HCT116 (cell line): ENCODE measurements at regions not wholly inside any gene's neighbourhood (a gene's known extent, or its start where the extent isn't known, plus 50 kb on each side); places are given as distances from the start of the nearest gene placed in this dataset.

Experiments used
- ATAC-seq: fragments of 200-7000 bp; cut with Tn5 transposase; 2 replicates; pipeline ENCODE4 v1.9.1; 2020; ENCODE audit warnings: mild to moderate bottlenecking, moderate library complexity
- BruUV-seq: library from RNA; stranded (reverse); fragments of 400-500 nt; replicated peaks from 2 replicates; lab custom pipeline; 2021; lab: Mats Ljungman, UMichigan
- CTCF ChIA-PET: fragments of 300-600 bp; sonication (Branson Sonifier 250); formaldehyde crosslinking; loops from one replicate; lab custom pipeline; 2021; ENCODE audit warnings: antibody characterized with exemption; lab: Charles Lee
- POLR2A ChIA-PET: fragments of 300-600, 350-600 bp; sonication (Branson Sonifier 250); formaldehyde crosslinking; loops from one replicate; lab custom pipeline; 2021; ENCODE audit warnings: antibody characterized with exemption; lab: Charles Lee
- RAD21 ChIA-PET, 2 experiments: fragments of 300-600 bp; sonication (Branson Sonifier 250); formaldehyde crosslinking; loops; one replicate each; lab custom pipeline; 2023; ENCODE audit warnings: low total read pairs in 2 of 2; ENCODE audit not compliant: uncharacterized antibody in 2 of 2, unreplicated experiment in 2 of 2, low non-redundant PET in 1 of 2; lab: Charles Lee
- DNase-seq: peaks from one replicate; pipeline ENCODE4 v3.0.0-alpha.2; 2010; ENCODE audit warnings: low read depth, low spot score
- H2AFZ ChIP-seq: fragments of 200-600 bp; shearing (Covaris generic), sonication (generic); 2 replicates; pipeline ENCODE4 v1.6.1; 2017; ENCODE audit warnings: low read depth, mixed run types, mixed read lengths, antibody characterized with exemption, low read length; ENCODE audit not compliant: poor library complexity, severe bottlenecking
- H3K27ac ChIP-seq: 2 replicates; pipeline ENCODE4 v1.5.1; 2012; ENCODE audit warnings: low read depth, low read length
- H3K27me3 ChIP-seq: fragments of 200-600 bp; sonication (generic); 2 replicates; pipeline ENCODE4 v1.6.1; 2016; ENCODE audit warnings: mixed run types, low read length, mixed read lengths; ENCODE audit not compliant: insufficient read depth
- H3K36me3 ChIP-seq, 2 experiments: fragments of 200-500 bp in 1 of 2; fragments of 200-600 bp in 1 of 2; sonication (Bioruptor generic) in 1 of 2; sonication (generic) in 1 of 2; 2 replicates each; pipeline versions ENCODE4 v1.5.1 to v1.6.1; 2014 to 2016; ENCODE audit warnings: low read length in 2 of 2, inconsistent platforms in 1 of 2, mixed read lengths in 1 of 2, mixed run types in 1 of 2; ENCODE audit not compliant: insufficient read depth in 2 of 2, control insufficient read depth in 1 of 2
- H3K4me1 ChIP-seq, 2 experiments: fragments of 200-600 bp in 1 of 2; sonication (generic) in 1 of 2; 2 replicates each; pipeline versions ENCODE4 v1.5.1 to v1.6.1; 2012 to 2017; ENCODE audit warnings: low read length in 2 of 2, inconsistent platforms in 1 of 2, mild to moderate bottlenecking in 1 of 2, mixed read lengths in 1 of 2, mixed run types in 1 of 2, moderate library complexity in 1 of 2; ENCODE audit not compliant: insufficient read depth in 2 of 2, control insufficient read depth in 1 of 2
- H3K4me2 ChIP-seq: fragments of 200-600 bp; sonication (generic); 2 replicates; pipeline ENCODE4 v1.6.1; 2017; ENCODE audit warnings: mixed run types, low read length, mixed read lengths
- H3K4me3 ChIP-seq, 2 experiments: fragments of 200-600 bp in 1 of 2; sonication (generic) in 1 of 2; replicated peaks in 1 of 2; 2 replicates each; pipeline ENCODE4 v1.5.1; 2011 to 2016; ENCODE audit warnings: low read length in 2 of 2, control low read depth in 1 of 2, low read depth in 1 of 2, mild to moderate bottlenecking in 1 of 2, mixed read lengths in 1 of 2, mixed run types in 1 of 2
- H3K79me2 ChIP-seq: fragments of 200-600 bp; sonication (generic); 2 replicates; pipeline ENCODE4 v1.6.1; 2017; ENCODE audit warnings: mild to moderate bottlenecking, mixed run types, low read length, moderate library complexity, mixed read lengths; ENCODE audit not compliant: insufficient read depth
- H3K9ac ChIP-seq: fragments of 200-600 bp; sonication (generic); 2 replicates; pipeline ENCODE4 v1.6.1; 2016; ENCODE audit warnings: low read length, mixed read lengths
- H3K9me2 ChIP-seq: fragments of 200-600 bp; sonication (generic), shearing (Covaris generic); 2 replicates; pipeline ENCODE4 v1.6.1; 2017; ENCODE audit warnings: mixed run types, mild to moderate bottlenecking, moderate library complexity; ENCODE audit not compliant: insufficient read depth
- H3K9me3 ChIP-seq, 2 experiments: fragments of 200-500 bp in 1 of 2; fragments of 200-600 bp in 1 of 2; sonication (Bioruptor generic) in 1 of 2; sonication (generic) in 1 of 2; 2 replicates each; pipeline ENCODE4 v1.6.1; 2014 to 2017; ENCODE audit warnings: low read length in 2 of 2, mixed read lengths in 2 of 2, inconsistent platforms in 1 of 2, low read depth in 1 of 2, mild to moderate bottlenecking in 1 of 2, mixed run types in 1 of 2, moderate library complexity in 1 of 2; ENCODE audit not compliant: control insufficient read depth in 1 of 2, insufficient read depth in 1 of 2
- H4K20me1 ChIP-seq: fragments of 200-600 bp; sonication (generic), shearing (Covaris generic); 2 replicates; pipeline ENCODE4 v1.6.1; 2017; ENCODE audit warnings: mixed run types, mild to moderate bottlenecking, moderate library complexity; ENCODE audit not compliant: insufficient read depth
- CBX3 ChIP-seq: IDR thresholded peaks from 2 replicates; pipeline ENCODE4 v1.6.1; 2012; ENCODE audit warnings: low read depth
- CTCF ChIP-seq, 3 experiments: fragments of 200-600 bp in 1 of 3; sonication (generic) in 1 of 3; IDR thresholded peaks in 2 of 3; conservative IDR thresholded peaks in 1 of 3; 2 replicates each; pipeline ENCODE4 v1.5.1; 2012 to 2017; ENCODE audit warnings: low read depth in 2 of 3, low read length in 2 of 3, antibody characterized with exemption in 1 of 3, borderline replicate concordance in 1 of 3, control low read depth in 1 of 3, mild to moderate bottlenecking in 1 of 3, mixed read lengths in 1 of 3, mixed run types in 1 of 3, moderate library complexity in 1 of 3; ENCODE audit not compliant: insufficient read depth in 1 of 3
- ELF1 ChIP-seq: IDR thresholded peaks from 2 replicates; pipeline ENCODE4 v1.6.1; 2012; ENCODE audit warnings: low read depth, borderline replicate concordance
- JUND ChIP-seq: IDR thresholded peaks from 2 replicates; pipeline ENCODE4 v1.6.1; 2012
- POLR2AphosphoS5 ChIP-seq: IDR thresholded peaks from 2 replicates; pipeline ENCODE4 v1.6.1; 2011; ENCODE audit warnings: mild to moderate bottlenecking, low read depth, low read length, moderate library complexity
- REST ChIP-seq: IDR thresholded peaks from 2 replicates; pipeline ENCODE4 v1.6.1; 2012; ENCODE audit warnings: low read depth
- intact Hi-C: fragments of 100-400 bp; cut with micrococcal nuclease; formaldehyde crosslinking; loops from 2 replicates; pipeline ENCODE4 v1.10.0; 2022
- TF ChIP-seq, protein P1 (sequence below): IDR thresholded peaks from 2 replicates; pipeline ENCODE4 v1.6.1; 2012

DNA sequence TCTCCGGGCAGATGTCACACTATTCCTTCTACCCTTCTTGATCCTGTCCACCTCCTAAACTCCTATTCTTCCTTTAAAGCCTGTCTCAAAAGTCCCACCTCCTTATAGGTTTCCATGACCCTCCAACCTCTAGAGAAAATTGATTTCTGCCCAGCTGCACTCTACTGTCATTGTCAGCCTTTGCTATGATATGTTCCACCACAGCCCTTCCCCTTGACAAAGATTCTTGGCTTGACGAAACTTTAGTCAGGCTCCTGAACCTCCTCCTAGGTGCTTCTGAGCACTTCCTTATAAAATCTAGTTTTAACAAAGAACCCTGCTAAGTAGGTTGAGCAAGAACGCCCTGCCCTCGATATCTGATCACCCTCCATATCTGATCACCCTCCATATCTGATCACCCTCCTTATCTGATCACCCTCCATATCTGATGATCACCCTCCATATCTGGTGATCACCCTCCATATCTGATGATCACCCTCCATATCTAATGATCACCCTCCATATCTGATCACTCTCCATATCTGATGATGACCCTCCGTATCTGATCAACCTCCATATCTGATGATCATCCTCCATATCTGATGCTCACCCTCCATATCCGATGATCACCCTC lies 103.2 kb downstream of the RIN2 start:
- DNase-seq = no peak
- no peak overlapping the region for H3K4me3 ChIP-seq
- no peak overlapping the region for H3K9ac ChIP-seq
- BruUV-seq = no TSS peak
- ChIA-PET CTCF (no interaction called here), POLR2A (no interaction called here), RAD21 (no interaction called here)
- H4K20me1 ChIP-seq = no peaks in the 10 kb centered on the region
- H3K36me3 ChIP-seq = no peaks in the 10 kb centered on the region
- intact Hi-C loops = no loop called here
- H3K27me3 ChIP-seq = no peaks in the 10 kb centered on the region
- H3K27ac ChIP-seq = no peak overlapping the region
- TF ChIP-seq, protein P1, sequence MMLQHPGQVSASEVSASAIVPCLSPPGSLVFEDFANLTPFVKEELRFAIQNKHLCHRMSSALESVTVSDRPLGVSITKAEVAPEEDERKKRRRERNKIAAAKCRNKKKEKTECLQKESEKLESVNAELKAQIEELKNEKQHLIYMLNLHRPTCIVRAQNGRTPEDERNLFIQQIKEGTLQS = no peak
- TF ChIP-seq ELF1 (no peak), CBX3 (no peak), POLR2AphosphoS5 (no peak), REST (no peak), CTCF (IDR thresholded peaks at IDR 0.05 in 2 of 3, conservative IDR thresholded peaks at IDR 0.05 in 1 of 3; ENCODE audit: borderline replicate concordance in 1 of 3, insufficient read depth in 1 of 3, low read depth in 2 of 3, low read length in 2 of 3) (no peak), JUND (no peak)
- ATAC-seq = no peak
- no peaks in the 10 kb centered on the region for H3K9me3 ChIP-seq
- H3K4me2 ChIP-seq = no peak overlapping the region
- H3K4me1 ChIP-seq = peaks cover 0 to 5% of the 10 kb centered on the region in 2 experiments; a peak in 2 of 4 replicates
- no peaks in the 10 kb centered on the region for H3K79me2 ChIP-seq
- H2AFZ ChIP-seq = no peak overlapping the region
- H3K9me2 ChIP-seq = no peaks in the 10 kb centered on the region
